Upper lobe of left lung (tissue), 4 donors: ENCODE measurements at regions not wholly inside any gene's neighbourhood (a gene's known extent, or its start where the extent isn't known, plus 50 kb on each side); places are given as distances from the start of the nearest gene placed in this dataset.

Experiments
- POLR2A ChIP-seq, 4 donors: fragments of 450-650 bp; IDR thresholded peaks; one replicate each; pipeline ENCODE4 v1.5.1; 2016 to 2017; ENCODE audit warnings: antibody characterized with exemption in 4 of 4, mild to moderate bottlenecking in 2 of 4
- TF ChIP-seq, protein P1 (sequence below), 6 experiments: fragments of 450-650 bp in 4 of 6; fragments of 200-600 bp in 2 of 6; sonication (generic) in 2 of 6; IDR thresholded peaks; one replicate each; pipeline ENCODE4 v1.5.1; 2016 to 2019; ENCODE audit warnings: antibody characterized with exemption in 6 of 6

DNA sequence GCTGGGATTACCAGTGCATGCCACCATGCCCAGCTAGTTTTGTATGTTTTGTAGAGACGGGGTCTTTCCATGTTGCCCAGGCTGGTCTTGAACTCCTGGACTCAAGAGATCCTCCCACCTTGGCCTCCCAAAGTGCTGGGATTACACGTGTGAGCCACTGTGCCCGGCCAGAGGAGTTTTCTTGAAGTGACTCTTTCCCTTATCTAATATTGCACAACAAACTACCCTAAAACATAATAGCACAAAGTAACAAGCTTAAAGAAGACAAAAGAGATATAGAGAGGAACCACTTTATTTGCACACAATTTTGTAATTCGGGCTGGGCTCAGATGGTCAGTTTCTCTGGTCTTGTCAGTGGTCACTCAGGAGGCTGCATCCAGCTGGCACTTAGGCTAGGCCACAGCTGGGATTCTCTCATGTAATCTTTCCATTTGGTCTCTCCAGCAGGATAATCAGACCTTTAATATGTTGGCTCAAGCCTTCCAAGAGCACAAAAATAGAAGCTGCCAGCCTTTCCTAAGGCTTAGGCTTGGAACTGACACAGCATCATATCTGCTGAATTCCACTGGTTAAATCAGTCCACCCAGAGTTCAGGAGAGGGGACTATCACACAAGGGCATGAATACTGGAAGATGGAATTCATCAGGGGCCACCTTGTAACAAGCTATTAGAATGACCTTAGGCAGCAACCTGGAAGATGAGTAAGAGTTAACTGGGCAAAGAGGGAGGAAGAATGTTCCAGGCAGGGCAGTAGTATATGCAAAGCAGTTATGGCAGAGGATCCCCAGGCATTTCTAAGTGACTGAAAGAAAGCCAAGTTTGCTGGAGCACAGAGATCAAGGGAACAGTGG is 56.7 kb upstream of the PNRC1 start:
- TF ChIP-seq, protein P1, sequence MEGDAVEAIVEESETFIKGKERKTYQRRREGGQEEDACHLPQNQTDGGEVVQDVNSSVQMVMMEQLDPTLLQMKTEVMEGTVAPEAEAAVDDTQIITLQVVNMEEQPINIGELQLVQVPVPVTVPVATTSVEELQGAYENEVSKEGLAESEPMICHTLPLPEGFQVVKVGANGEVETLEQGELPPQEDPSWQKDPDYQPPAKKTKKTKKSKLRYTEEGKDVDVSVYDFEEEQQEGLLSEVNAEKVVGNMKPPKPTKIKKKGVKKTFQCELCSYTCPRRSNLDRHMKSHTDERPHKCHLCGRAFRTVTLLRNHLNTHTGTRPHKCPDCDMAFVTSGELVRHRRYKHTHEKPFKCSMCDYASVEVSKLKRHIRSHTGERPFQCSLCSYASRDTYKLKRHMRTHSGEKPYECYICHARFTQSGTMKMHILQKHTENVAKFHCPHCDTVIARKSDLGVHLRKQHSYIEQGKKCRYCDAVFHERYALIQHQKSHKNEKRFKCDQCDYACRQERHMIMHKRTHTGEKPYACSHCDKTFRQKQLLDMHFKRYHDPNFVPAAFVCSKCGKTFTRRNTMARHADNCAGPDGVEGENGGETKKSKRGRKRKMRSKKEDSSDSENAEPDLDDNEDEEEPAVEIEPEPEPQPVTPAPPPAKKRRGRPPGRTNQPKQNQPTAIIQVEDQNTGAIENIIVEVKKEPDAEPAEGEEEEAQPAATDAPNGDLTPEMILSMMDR (IDR thresholded peaks at IDR 0.05): no peak
- no peak for TF ChIP-seq POLR2A (IDR thresholded peaks at IDR 0.05)
